ENCODE measurements at regions not wholly inside any gene's neighbourhood (a gene's known extent, or its start where the extent isn't known, plus 50 kb on each side); places are given as distances from the start of the nearest gene placed in this dataset.

DNA sequence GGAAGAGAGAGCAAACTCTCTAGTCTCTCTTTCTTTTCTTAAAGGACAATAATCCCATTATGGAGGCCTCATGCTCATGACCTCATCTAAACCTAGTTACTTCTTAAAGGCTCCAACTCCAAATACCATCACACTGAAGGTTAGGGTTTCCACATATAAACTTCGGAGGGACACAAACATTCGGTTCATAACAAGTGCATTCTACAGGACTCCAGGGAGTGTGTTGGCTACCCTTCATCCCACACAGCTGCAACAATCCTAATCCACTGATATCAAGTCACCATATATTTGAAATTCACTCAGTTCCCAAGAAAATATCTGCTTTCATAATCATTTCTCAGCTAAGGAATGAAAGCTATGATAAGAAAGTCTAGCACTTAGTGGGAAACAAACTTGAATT lies 265.9 kb upstream of the PLEKHG7 start:
- H3K4me1 Mint-ChIP-seq (ENCODE audit: low read depth), result peaks cover 10% of the 10 kb centered on the region
- TF ChIP-seq, protein P1, sequence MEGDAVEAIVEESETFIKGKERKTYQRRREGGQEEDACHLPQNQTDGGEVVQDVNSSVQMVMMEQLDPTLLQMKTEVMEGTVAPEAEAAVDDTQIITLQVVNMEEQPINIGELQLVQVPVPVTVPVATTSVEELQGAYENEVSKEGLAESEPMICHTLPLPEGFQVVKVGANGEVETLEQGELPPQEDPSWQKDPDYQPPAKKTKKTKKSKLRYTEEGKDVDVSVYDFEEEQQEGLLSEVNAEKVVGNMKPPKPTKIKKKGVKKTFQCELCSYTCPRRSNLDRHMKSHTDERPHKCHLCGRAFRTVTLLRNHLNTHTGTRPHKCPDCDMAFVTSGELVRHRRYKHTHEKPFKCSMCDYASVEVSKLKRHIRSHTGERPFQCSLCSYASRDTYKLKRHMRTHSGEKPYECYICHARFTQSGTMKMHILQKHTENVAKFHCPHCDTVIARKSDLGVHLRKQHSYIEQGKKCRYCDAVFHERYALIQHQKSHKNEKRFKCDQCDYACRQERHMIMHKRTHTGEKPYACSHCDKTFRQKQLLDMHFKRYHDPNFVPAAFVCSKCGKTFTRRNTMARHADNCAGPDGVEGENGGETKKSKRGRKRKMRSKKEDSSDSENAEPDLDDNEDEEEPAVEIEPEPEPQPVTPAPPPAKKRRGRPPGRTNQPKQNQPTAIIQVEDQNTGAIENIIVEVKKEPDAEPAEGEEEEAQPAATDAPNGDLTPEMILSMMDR (IDR thresholded peaks at IDR 0.05), result no peak
- H3K27me3 Mint-ChIP-seq (ENCODE audit: insufficient read depth), result peaks cover 1% of the 10 kb centered on the region; the same call in 1 of the 2 replicates
- no peaks in the 10 kb centered on the region for H3K9me3 Mint-ChIP-seq
- H3K4me3 Mint-ChIP-seq, result no peak overlapping the region
- no peaks in the 10 kb centered on the region for H3K36me3 Mint-ChIP-seq (ENCODE audit: low read depth)
- H3K27ac Mint-ChIP-seq, result no peak overlapping the region
- no peak for DNase-seq

DNA sequence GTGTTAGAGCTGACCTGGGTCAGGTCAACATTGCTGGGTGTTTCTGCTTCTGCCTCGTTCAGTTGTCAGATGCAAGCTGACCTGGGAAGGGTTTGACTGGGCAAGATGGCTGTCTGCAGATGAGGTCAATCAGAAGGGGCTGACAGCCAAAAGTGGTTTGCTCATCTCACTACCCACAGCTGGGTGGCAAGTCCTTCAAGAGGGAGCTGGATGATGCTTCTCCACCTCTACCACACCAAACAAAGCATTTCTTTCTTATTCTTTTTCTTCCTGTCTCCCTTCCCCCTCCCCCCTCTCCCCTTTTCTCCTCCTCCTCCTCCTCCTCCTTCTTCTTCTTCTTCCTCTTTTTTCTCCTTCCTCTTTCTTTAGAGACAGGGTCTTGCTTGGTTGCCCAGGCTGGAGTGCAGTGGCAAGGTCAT lies 268.2 kb upstream of the PLEKHG7 start:
- Mint-ChIP-seq H3K27me3 (ENCODE audit: insufficient read depth) (no peaks in the 10 kb centered on the region; the same call in 1 of the 2 replicates), H3K4me1 (ENCODE audit: low read depth) (peaks cover 8% of the 10 kb centered on the region), H3K36me3 (ENCODE audit: low read depth) (no peaks in the 10 kb centered on the region), H3K4me3 (no peak overlapping the region), H3K9me3 (no peaks in the 10 kb centered on the region), H3K27ac (no peak overlapping the region)
- TF ChIP-seq, protein P1 (IDR thresholded peaks at IDR 0.05), result no peak
- DNase-seq, result no peak

DNA sequence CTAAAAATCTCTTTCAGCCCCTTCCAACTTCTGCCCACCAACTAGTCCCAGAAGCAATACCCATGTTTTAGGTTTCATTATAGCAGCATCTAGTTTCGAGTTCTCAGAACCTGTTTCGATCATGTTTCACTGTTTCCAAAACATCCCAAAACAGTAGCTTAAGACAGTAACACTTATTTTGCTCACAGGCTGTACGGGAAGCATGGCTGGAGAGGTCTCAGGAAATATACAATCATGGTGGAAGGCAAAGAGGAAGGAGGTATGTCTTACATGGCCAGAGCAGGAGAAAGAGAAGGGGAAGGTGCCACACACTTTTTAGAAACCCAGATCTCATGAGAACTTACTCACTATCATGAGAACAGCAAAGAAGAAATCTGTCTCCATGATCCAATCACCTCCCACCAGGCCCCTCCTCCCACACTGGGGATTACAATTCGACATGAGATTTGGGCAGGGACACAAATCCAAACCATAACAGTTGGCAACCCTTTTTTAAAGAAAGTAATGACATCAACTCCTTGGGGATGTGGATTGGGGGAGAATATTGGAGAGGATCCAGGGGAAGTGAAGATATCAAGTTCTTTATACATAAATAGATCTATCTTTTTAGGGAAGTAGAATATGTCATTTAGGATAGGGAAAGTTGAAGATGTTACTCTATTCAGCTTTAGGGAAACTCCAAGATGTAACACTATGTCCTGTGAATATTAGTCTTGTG lies 269.9 kb upstream of the PLEKHG7 start:
- no peak overlapping the region for H3K4me3 Mint-ChIP-seq
- H3K9me3 Mint-ChIP-seq, result no peaks in the 10 kb centered on the region
- H3K4me1 Mint-ChIP-seq (ENCODE audit: low read depth), result no peaks in the 10 kb centered on the region
- TF ChIP-seq, protein P1 (IDR thresholded peaks at IDR 0.05), result no peak
- DNase-seq, result no peak
- H3K27ac Mint-ChIP-seq, result no peak overlapping the region
- no peaks in the 10 kb centered on the region for H3K36me3 Mint-ChIP-seq (ENCODE audit: low read depth)
- H3K27me3 Mint-ChIP-seq (ENCODE audit: insufficient read depth), result no peaks in the 10 kb centered on the region; the same call in 1 of the 2 replicates

DNA sequence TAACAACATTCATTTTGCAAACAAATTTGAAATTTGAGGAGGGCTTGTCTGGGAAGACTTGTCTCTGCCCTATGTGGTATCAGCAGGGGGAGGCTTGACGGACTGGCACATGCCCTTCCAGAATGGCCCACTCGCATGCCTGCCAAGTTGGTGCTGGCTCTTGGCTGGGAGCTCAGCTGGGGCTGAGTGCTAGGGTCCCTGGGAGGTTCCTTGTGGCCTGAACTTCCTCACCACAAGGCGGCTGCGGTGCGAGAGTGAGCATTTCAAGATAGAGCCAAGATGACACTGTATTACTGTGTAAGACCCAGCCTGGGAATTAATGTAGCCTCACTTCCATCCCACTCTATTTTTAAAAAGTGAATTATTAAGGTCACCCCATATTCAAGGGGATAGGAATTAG lies 271.6 kb upstream of the PLEKHG7 start:
- no peak for DNase-seq
- TF ChIP-seq, protein P1 (IDR thresholded peaks at IDR 0.05), result no peak
- Mint-ChIP-seq H3K27me3 (ENCODE audit: insufficient read depth) (no peaks in the 10 kb centered on the region; the same call in 1 of the 2 replicates), H3K36me3 (ENCODE audit: low read depth) (no peaks in the 10 kb centered on the region), H3K9me3 (no peaks in the 10 kb centered on the region), H3K27ac (no peak overlapping the region), H3K4me3 (no peak overlapping the region), H3K4me1 (ENCODE audit: low read depth) (no peaks in the 10 kb centered on the region)

DNA sequence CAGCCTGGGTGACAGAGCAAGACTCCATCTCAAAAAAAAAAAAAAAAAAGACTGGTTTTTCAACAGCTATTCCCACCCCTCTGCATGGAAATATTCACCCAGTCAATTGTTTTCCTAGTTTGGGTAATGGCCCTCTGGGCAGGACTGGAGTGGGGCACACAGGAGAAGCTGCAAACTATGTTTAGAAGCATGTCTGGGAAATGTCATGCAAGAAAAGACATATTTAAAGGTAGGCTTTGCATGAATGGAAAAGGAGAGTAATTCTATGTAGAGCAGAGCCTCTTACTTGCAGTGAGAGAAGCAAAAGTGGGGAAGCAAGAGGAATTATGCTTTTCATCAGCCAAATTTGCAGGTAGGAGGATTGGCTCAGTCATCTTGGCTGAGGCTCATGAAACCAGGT lies 276.5 kb upstream of the PLEKHG7 start:
- H3K27me3 Mint-ChIP-seq (ENCODE audit: insufficient read depth), result no peaks in the 10 kb centered on the region; the same call in 1 of the 2 replicates
- H3K36me3 Mint-ChIP-seq (ENCODE audit: low read depth), result no peaks in the 10 kb centered on the region
- no peak overlapping the region for H3K4me3 Mint-ChIP-seq
- H3K9me3 Mint-ChIP-seq, result no peaks in the 10 kb centered on the region
- no peak for DNase-seq
- H3K4me1 Mint-ChIP-seq (ENCODE audit: low read depth), result peaks cover 18% of the 10 kb centered on the region
- TF ChIP-seq, protein P1 (IDR thresholded peaks at IDR 0.05), result no peak
- no peak overlapping the region for H3K27ac Mint-ChIP-seq

Measured in HFFc6 (cell line).